AG08395 (cell line): ENCODE measurements at regions not wholly inside any gene's neighbourhood (a gene's known extent, or its start where the extent isn't known, plus 50 kb on each side); places are given as distances from the start of the nearest gene placed in this dataset.
"Not testable (repeated sequence)": the region's sequence is repeated elsewhere in the genome, so short reads cannot be mapped to it uniquely, and the experiment has no call there.

Experiments
- DNase-seq: peaks from one replicate; pipeline ENCODE4 v3.0.0; 2012; ENCODE audit warnings: mixed read lengths, low spot score

GRCh38 chr2:118387509-118387908, 299.2 kb downstream of the INSIG2 start:
- DNase-seq = peak; percentile 62

- DNase-seq = peak; percentile 92
These were observed 298.5 kb downstream of the INSIG2 start for GRCh38 chr2:118386641-118387302.

GRCh38 chr2:118380915-118381653, 292.8 kb downstream of the INSIG2 start:
- no peak for DNase-seq

GRCh38 chr2:118375907-118376485, 287.7 kb downstream of the INSIG2 start:
- no peak for DNase-seq

GRCh38 chr2:118374974-118375755, 286.9 kb downstream of the INSIG2 start:
- DNase-seq = peak; percentile 12

GRCh38 chr2:118372886-118373830, 284.9 kb downstream of the INSIG2 start:
- no peak for DNase-seq

- DNase-seq = peak; percentile 79
These were observed 283.2 kb downstream of the INSIG2 start for GRCh38 chr2:118371515-118371914.

GRCh38 chr2:118369521-118369920, 281.2 kb downstream of the INSIG2 start:
- DNase-seq = not testable (repeated sequence)

GRCh38 chr2:118363604-118364003, 275.3 kb downstream of the INSIG2 start:
- no peak for DNase-seq

GRCh38 chr2:118356051-118356450, 267.8 kb downstream of the INSIG2 start:
- no peak for DNase-seq

GRCh38 chr2:118351796-118352195, 263.5 kb downstream of the INSIG2 start:
- no peak for DNase-seq

GRCh38 chr2:118350621-118351020, 262.4 kb downstream of the INSIG2 start:
- DNase-seq = no peak

- no peak for DNase-seq
These were observed 261.1 kb downstream of the INSIG2 start for GRCh38 chr2:118349365-118349764.

GRCh38 chr2:118348380-118349034, 260.2 kb downstream of the INSIG2 start:
- DNase-seq = no peak

- no peak for DNase-seq
These were observed 257.2 kb downstream of the INSIG2 start for GRCh38 chr2:118345465-118345864.

GRCh38 chr2:118340103-118340502, 251.8 kb downstream of the INSIG2 start:
- DNase-seq = no peak

GRCh38 chr2:118339386-118339785, 251.1 kb downstream of the INSIG2 start:
- no peak for DNase-seq

- no peak for DNase-seq
These were observed 245.4 kb downstream of the INSIG2 start for GRCh38 chr2:118333664-118334063.

- DNase-seq = peak; percentile 32
These were observed 237.2 kb downstream of the INSIG2 start for GRCh38 chr2:118325321-118325955.

GRCh38 chr2:118322406-118322805, 234.1 kb downstream of the INSIG2 start:
- DNase-seq = no peak
